ENCODE measurements at regions not wholly inside any gene's neighbourhood (a gene's known extent, or its start where the extent isn't known, plus 50 kb on each side); places are given as distances from the start of the nearest gene placed in this dataset.

DNA sequence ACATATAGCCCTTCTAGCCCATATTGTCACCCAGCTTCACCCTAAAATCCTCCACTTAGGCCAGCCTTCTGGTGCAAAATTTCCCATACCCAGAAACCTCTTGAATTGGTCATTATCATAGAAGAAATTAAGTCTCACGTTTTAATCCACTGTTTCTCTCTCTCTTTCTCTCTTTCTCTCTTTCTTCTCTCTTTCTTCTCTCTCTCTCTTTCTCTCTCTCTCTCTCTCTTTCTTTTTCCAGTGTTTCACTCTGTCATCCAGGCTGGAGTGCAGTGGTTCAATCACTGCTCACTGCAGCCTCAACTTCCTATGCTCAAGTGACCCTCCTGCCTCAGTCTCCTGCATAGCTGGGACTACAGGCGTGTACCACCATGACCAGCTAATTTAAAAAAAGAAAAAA is 363.4 kb downstream of the TMEM167A start:
- POLR2A ChIA-PET, result no interaction called here
- CTCF ChIA-PET, result no interaction called here
- Mint-ChIP-seq H3K4me3 (no peak overlapping the region), H3K36me3 (peaks cover 8% of the 10 kb centered on the region), H3K27ac (no peak overlapping the region), H3K27me3 (ENCODE audit: low read depth) (no peaks in the 10 kb centered on the region; the same call in 1 of the 2 replicates), H3K9me3 (peaks cover 15% of the 10 kb centered on the region), H3K4me1 (peaks cover 10% of the 10 kb centered on the region)
- no peak for TF ChIP-seq ZNF423 (CRISPR knock-in tag; IDR thresholded peaks at IDR 0.05)
- TF ChIP-seq ZBTB21 (CRISPR knock-in tag; IDR thresholded peaks at IDR 0.05; ENCODE audit: borderline replicate concordance), result no peak
- TF ChIP-seq, protein P1, sequence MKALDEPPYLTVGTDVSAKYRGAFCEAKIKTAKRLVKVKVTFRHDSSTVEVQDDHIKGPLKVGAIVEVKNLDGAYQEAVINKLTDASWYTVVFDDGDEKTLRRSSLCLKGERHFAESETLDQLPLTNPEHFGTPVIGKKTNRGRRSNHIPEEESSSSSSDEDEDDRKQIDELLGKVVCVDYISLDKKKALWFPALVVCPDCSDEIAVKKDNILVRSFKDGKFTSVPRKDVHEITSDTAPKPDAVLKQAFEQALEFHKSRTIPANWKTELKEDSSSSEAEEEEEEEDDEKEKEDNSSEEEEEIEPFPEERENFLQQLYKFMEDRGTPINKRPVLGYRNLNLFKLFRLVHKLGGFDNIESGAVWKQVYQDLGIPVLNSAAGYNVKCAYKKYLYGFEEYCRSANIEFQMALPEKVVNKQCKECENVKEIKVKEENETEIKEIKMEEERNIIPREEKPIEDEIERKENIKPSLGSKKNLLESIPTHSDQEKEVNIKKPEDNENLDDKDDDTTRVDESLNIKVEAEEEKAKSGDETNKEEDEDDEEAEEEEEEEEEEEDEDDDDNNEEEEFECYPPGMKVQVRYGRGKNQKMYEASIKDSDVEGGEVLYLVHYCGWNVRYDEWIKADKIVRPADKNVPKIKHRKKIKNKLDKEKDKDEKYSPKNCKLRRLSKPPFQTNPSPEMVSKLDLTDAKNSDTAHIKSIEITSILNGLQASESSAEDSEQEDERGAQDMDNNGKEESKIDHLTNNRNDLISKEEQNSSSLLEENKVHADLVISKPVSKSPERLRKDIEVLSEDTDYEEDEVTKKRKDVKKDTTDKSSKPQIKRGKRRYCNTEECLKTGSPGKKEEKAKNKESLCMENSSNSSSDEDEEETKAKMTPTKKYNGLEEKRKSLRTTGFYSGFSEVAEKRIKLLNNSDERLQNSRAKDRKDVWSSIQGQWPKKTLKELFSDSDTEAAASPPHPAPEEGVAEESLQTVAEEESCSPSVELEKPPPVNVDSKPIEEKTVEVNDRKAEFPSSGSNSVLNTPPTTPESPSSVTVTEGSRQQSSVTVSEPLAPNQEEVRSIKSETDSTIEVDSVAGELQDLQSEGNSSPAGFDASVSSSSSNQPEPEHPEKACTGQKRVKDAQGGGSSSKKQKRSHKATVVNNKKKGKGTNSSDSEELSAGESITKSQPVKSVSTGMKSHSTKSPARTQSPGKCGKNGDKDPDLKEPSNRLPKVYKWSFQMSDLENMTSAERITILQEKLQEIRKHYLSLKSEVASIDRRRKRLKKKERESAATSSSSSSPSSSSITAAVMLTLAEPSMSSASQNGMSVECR (CRISPR knock-in tag; IDR thresholded peaks at IDR 0.05; ENCODE audit: borderline replicate concordance), result no peak
- TF ChIP-seq MXD4 (CRISPR knock-in tag; IDR thresholded peaks at IDR 0.05; ENCODE audit: borderline replicate concordance), result no peak
- TF ChIP-seq MLX (CRISPR knock-in tag; IDR thresholded peaks at IDR 0.05), result no peak
- no peak for TF ChIP-seq NFYB (CRISPR knock-in tag; conservative IDR thresholded peaks at IDR 0.05; ENCODE audit: low read depth)
- no peak for TF ChIP-seq NR1H2 (CRISPR knock-in tag; IDR thresholded peaks at IDR 0.05)
- TF ChIP-seq, protein P2, sequence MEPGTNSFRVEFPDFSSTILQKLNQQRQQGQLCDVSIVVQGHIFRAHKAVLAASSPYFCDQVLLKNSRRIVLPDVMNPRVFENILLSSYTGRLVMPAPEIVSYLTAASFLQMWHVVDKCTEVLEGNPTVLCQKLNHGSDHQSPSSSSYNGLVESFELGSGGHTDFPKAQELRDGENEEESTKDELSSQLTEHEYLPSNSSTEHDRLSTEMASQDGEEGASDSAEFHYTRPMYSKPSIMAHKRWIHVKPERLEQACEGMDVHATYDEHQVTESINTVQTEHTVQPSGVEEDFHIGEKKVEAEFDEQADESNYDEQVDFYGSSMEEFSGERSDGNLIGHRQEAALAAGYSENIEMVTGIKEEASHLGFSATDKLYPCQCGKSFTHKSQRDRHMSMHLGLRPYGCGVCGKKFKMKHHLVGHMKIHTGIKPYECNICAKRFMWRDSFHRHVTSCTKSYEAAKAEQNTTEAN (CRISPR knock-in tag; IDR thresholded peaks at IDR 0.05), result no peak
- TF ChIP-seq ZNF232 (CRISPR knock-in tag; IDR thresholded peaks at IDR 0.05), result no peak
- TF ChIP-seq GRHL2 (CRISPR knock-in tag; IDR thresholded peaks at IDR 0.05; ENCODE audit: insufficient replicate concordance, severe bottlenecking), result no peak
- TF ChIP-seq FOXP1 (CRISPR knock-in tag; IDR thresholded peaks at IDR 0.05; ENCODE audit: borderline replicate concordance), result no peak
- no peak for TF ChIP-seq SP1 (CRISPR knock-in tag; conservative IDR thresholded peaks at IDR 0.05)
- TF ChIP-seq CBFB (CRISPR knock-in tag; IDR thresholded peaks at IDR 0.05; ENCODE audit: low read depth), result no peak
- TF ChIP-seq, protein P3, sequence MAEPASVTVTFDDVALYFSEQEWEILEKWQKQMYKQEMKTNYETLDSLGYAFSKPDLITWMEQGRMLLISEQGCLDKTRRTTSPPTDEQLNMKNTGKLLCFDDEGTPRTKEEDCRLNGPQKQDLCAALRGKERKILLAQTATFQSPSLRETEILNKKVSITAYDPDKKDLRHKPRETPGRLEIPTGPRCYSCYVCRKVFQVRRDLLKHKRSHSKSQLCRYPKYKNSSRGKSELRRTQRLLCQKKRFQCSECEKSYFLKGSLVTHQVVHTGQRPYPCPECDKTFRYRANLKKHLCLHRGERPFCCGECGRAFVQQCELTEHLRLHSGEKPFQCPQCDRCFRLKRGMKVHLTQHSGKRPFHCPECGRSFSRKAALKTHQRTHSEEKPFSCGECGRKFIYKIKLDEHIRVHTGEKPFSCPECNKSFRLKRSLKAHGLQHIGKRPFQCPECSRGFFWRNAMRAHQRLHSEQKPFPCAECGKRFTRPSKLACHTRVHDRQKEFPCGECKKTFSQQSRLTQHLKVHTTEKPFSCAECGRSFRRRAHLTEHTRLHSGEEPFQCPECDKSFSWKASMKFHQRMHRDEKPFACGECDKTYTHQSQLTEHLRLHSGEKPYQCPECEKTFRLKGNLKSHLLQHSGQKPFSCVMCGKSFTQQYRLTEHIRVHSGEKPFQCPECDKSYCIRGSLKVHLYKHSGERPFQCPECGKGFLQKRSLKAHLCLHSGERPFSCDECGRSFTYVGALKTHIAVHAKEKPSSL (CRISPR knock-in tag; conservative IDR thresholded peaks at IDR 0.05), result no peak
- TF ChIP-seq NFE2L1 (CRISPR knock-in tag; IDR thresholded peaks at IDR 0.05), result no peak
- no peak for TF ChIP-seq TEAD4 (CRISPR knock-in tag; IDR thresholded peaks at IDR 0.05)
- TF ChIP-seq SMAD3 (CRISPR knock-in tag; IDR thresholded peaks at IDR 0.05; ENCODE audit: borderline replicate concordance), result no peak
- no peak for TF ChIP-seq AFF4 (CRISPR knock-in tag; IDR thresholded peaks at IDR 0.05; ENCODE audit: borderline replicate concordance)
- ATAC-seq (no peak), DNase-seq (ENCODE audit: low spot score) (no peak)
